ENCODE measurements at regions not wholly inside any gene's neighbourhood (a gene's known extent, or its start where the extent isn't known, plus 50 kb on each side); places are given as distances from the start of the nearest gene placed in this dataset.

- TF ChIP-seq CTCF (IDR thresholded peaks at IDR 0.05) (no peak), ZFX (IDR thresholded peaks at IDR 0.05; ENCODE audit: borderline replicate concordance) (no peak)
- H3K27ac ChIP-seq, result no peak overlapping the region
Measured at GRCh38 chr9:108002371-108002956, 512.9 kb upstream of the KLF4 start.

GRCh38 chr9:108001237-108001636 is 511.7 kb upstream of the KLF4 start:
- no peak overlapping the region for H3K27ac ChIP-seq
- TF ChIP-seq CTCF (IDR thresholded peaks at IDR 0.05), result no peak
- no peak for TF ChIP-seq ZFX (IDR thresholded peaks at IDR 0.05; ENCODE audit: borderline replicate concordance)

- no peak overlapping the region for H3K27ac ChIP-seq
- no peak for TF ChIP-seq ZFX (IDR thresholded peaks at IDR 0.05; ENCODE audit: borderline replicate concordance)
- no peak for TF ChIP-seq CTCF (IDR thresholded peaks at IDR 0.05)
Measured at GRCh38 chr9:107999890-108000289, 510.3 kb upstream of the KLF4 start.

DNA sequence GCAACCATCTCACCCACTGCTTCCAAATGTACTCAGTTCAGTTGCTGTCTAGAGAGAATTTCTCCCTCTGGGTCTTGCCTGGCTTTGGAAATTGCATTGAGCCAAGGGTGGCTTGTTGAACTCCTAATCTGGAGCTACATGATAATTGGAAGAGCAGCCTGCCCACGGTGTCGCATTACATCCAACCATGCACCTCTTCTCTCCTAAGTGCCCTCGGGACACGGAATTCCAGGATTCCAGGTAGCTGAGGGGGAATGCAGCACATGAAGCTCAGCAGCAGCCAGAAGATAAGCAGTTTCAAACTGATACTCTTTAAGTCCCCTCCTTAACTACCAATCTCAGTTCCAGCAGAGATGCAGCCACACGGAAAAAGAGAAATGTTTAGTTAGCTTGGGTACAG is 509.4 kb upstream of the KLF4 start:
- H3K27ac ChIP-seq, result no peak overlapping the region
- TF ChIP-seq CTCF (IDR thresholded peaks at IDR 0.05) (no peak), ZFX (IDR thresholded peaks at IDR 0.05; ENCODE audit: borderline replicate concordance) (no peak)

DNA sequence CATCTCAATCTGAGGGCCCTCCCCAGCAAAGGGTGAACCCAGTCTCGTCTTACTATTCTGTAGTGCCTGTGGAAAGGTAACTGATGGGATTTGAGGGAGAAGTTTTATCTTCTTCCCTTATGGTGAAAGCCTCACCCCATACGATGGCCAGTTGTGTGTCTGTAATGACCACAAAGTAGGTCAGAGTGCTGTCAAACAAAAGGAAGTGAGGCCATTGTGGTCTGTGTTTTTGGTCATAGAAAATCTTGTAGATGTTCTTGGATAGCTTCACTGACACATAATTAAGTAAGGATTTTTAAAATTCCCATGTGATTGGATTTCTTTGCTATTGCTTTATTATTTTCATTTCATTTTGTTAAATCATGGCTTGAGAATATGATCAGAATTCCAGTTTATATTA is 505.1 kb upstream of the KLF4 start:
- TF ChIP-seq ZFX (IDR thresholded peaks at IDR 0.05; ENCODE audit: borderline replicate concordance), result no peak
- no peak for TF ChIP-seq CTCF (IDR thresholded peaks at IDR 0.05)
- H3K27ac ChIP-seq, result no peak overlapping the region

DNA sequence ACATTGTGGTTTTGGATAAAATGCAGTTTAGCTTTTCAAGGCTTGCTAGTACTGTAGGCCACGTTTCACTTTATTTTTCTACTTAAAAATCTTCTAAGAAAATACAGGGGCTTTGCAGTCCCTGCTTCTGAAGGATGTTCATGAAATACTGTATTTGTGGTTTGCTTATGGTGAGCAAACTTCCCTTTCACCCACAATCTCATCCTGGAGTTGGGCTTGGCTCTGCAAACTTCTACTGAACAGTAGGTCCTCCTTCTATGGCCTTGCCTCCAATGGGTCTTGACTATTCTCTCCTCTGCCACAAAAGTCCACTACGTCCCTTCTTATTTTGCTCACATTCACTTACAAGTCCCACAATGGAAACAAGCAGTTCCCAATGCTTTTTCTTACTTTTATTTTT is 502.7 kb upstream of the KLF4 start:
- H3K27ac ChIP-seq, result no peak overlapping the region
- TF ChIP-seq CTCF (IDR thresholded peaks at IDR 0.05), result no peak
- no peak for TF ChIP-seq ZFX (IDR thresholded peaks at IDR 0.05; ENCODE audit: borderline replicate concordance)

DNA sequence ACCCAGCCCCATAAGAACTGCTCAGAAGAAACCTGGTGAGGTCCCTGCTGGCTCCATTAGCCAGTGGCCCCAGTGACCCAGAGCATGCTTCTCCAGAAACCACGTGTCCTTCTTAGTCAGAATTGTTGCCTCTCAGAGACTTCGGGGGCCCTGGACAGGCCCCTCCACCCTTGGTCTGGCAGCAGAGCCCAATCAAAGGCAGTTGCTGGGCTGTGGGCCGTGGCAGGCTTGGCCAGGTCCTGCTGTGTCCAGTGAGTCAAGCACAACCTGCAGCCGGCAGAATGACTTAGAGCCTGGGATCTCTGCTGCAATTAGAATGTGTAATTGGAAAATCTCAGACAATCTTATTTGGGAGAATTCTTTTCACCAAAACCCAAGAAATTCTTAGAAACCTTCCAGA is 502.0 kb upstream of the KLF4 start:
- no peak overlapping the region for H3K27ac ChIP-seq
- TF ChIP-seq CTCF (IDR thresholded peaks at IDR 0.05) (no peak), ZFX (IDR thresholded peaks at IDR 0.05; ENCODE audit: borderline replicate concordance) (no peak)

Measured in 22Rv1 (cell line).